Endothelial cell of umbilical vein (primary cell): ENCODE measurements at regions not wholly inside any gene's neighbourhood (a gene's known extent, or its start where the extent isn't known, plus 50 kb on each side); places are given as distances from the start of the nearest gene placed in this dataset.

ENCODE experiments used
- EZH2 ChIP-seq: IDR thresholded peaks from 2 replicates; pipeline ENCODE4 v1.6.1; 2012; ENCODE audit warnings: borderline replicate concordance, low read depth, mild to moderate bottlenecking, moderate library complexity, low read length, inconsistent platforms; ENCODE audit not compliant: severe bottlenecking
- MYC ChIP-seq: IDR thresholded peaks from one replicate; pipeline ENCODE4 v1.6.1; 2011; ENCODE audit warnings: mild to moderate bottlenecking, low read depth, low read length
- POLR2A ChIP-seq: IDR thresholded peaks from 2 replicates; pipeline ENCODE4 v1.6.1; 2012; ENCODE audit warnings: low read depth, mild to moderate bottlenecking, control low read depth, low read length
- POLR2AphosphoS5 ChIP-seq: IDR thresholded peaks from 2 replicates; pipeline ENCODE4 v1.6.1; 2012; ENCODE audit warnings: low read depth, mild to moderate bottlenecking, control low read depth, low read length, moderate library complexity; ENCODE audit not compliant: insufficient read depth
- TF ChIP-seq, protein P1 (sequence below), 2 donors: IDR thresholded peaks; 1 replicate in 1 of 2; 2 replicates in 1 of 2; pipeline ENCODE4 v1.5.1; 2011; ENCODE audit warnings: low read length in 2 of 2, mild to moderate bottlenecking in 2 of 2, moderate library complexity in 2 of 2, control low read depth in 1 of 2, inconsistent platforms in 1 of 2, low read depth in 1 of 2; ENCODE audit not compliant: insufficient read depth in 1 of 2; ENCODE audit errors: extremely low read depth in 1 of 2
- TF ChIP-seq, protein P2 (sequence below): IDR thresholded peaks from 2 replicates; pipeline ENCODE4 v1.6.1; 2011; ENCODE audit not compliant: insufficient read depth, insufficient read length

- TF ChIP-seq, protein P1, sequence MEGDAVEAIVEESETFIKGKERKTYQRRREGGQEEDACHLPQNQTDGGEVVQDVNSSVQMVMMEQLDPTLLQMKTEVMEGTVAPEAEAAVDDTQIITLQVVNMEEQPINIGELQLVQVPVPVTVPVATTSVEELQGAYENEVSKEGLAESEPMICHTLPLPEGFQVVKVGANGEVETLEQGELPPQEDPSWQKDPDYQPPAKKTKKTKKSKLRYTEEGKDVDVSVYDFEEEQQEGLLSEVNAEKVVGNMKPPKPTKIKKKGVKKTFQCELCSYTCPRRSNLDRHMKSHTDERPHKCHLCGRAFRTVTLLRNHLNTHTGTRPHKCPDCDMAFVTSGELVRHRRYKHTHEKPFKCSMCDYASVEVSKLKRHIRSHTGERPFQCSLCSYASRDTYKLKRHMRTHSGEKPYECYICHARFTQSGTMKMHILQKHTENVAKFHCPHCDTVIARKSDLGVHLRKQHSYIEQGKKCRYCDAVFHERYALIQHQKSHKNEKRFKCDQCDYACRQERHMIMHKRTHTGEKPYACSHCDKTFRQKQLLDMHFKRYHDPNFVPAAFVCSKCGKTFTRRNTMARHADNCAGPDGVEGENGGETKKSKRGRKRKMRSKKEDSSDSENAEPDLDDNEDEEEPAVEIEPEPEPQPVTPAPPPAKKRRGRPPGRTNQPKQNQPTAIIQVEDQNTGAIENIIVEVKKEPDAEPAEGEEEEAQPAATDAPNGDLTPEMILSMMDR (IDR thresholded peaks at IDR 0.05; ENCODE audit: extremely low read depth in 1 of 2, insufficient read depth in 1 of 2, low read depth in 1 of 2, low read length in 2 of 2): no peak
- TF ChIP-seq POLR2AphosphoS5 (no peak), EZH2 (no peak), POLR2A (no peak), MYC (no peak)
- TF ChIP-seq, protein P2, sequence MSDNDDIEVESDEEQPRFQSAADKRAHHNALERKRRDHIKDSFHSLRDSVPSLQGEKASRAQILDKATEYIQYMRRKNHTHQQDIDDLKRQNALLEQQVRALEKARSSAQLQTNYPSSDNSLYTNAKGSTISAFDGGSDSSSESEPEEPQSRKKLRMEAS: no peak
Observed at GRCh38 chr2:144619760-144620159, 99.8 kb upstream of the ZEB2 start.
